PC-3 (cell line): ENCODE measurements at regions not wholly inside any gene's neighbourhood (a gene's known extent, or its start where the extent isn't known, plus 50 kb on each side); places are given as distances from the start of the nearest gene placed in this dataset.

ENCODE experiments used
- CTCF ChIP-seq: fragments of 300-600 bp; sonication (generic); conservative IDR thresholded peaks from 2 replicates; pipeline ENCODE4 v1.5.1; 2017; ENCODE audit warnings: antibody characterized with exemption, low read depth, mild to moderate bottlenecking, low read length
- EZH2 ChIP-seq: fragments of 300-600 bp; sonication (generic); IDR thresholded peaks from one replicate; pipeline ENCODE4 v1.6.1; 2017; ENCODE audit warnings: antibody characterized with exemption, mild to moderate bottlenecking, low read length; ENCODE audit not compliant: unreplicated experiment
- EZH2phosphoT487 ChIP-seq: fragments of 300-600 bp; sonication (generic); IDR thresholded peaks from 2 replicates; pipeline ENCODE4 v1.6.1; 2018; ENCODE audit warnings: mild to moderate bottlenecking, antibody characterized with exemption, low read length, borderline replicate concordance

GRCh38 chr17:33875973-33876372 is 379.1 kb upstream of the CCL2 start:
- TF ChIP-seq CTCF (no peak), EZH2 (no peak), EZH2phosphoT487 (no peak)
